IMR-90 (cell line): ENCODE measurements at regions not wholly inside any gene's neighbourhood (a gene's known extent, or its start where the extent isn't known, plus 50 kb on each side); places are given as distances from the start of the nearest gene placed in this dataset.

ENCODE experiments used
- ATAC-seq: fragments of 200-7000 bp; cut with Tn5 transposase; 2 replicates; pipeline ENCODE4 v1.9.1; 2020; ENCODE audit warnings: low read depth, mild to moderate bottlenecking, moderate library complexity
- BruUV-seq: library from RNA; stranded (reverse); fragments of 400-500 nt; replicated peaks from 2 replicates; lab custom pipeline; 2021; lab: Mats Ljungman, UMichigan
- CTCF ChIA-PET: fragments of 300-600 bp; formaldehyde crosslinking; extraction: SDS; loops from one replicate; lab custom pipeline; 2021; ENCODE audit warnings: antibody characterized with exemption; lab: Yijun Ruan, JAX
- POLR2A ChIA-PET: fragments of 300-600 bp; sonication (Branson Sonifier 250); formaldehyde crosslinking; loops from one replicate; lab custom pipeline; 2022; ENCODE audit warnings: antibody characterized with exemption; ENCODE audit not compliant: unreplicated experiment; lab: Charles Lee
- DNase-seq: peaks from one replicate; pipeline ENCODE4 v3.0.0; 2013
- H2AFZ ChIP-seq: replicated peaks from 2 replicates; pipeline ENCODE3; 2013; ENCODE audit warnings: low read length, mild to moderate bottlenecking; ENCODE audit not compliant: poor library complexity
- H2AK5ac ChIP-seq: 2 replicates; pipeline ENCODE4 v1.6.1; 2013; ENCODE audit warnings: low read depth, low read length, inconsistent platforms
- H2AK9ac ChIP-seq: replicated peaks from 2 replicates; pipeline ENCODE3; 2013; ENCODE audit warnings: mild to moderate bottlenecking, low read depth, low read length, moderate library complexity; ENCODE audit not compliant: poor library complexity
- H2BK120ac ChIP-seq: 2 replicates; pipeline ENCODE4 v1.6.1; 2013; ENCODE audit warnings: low read depth, low read length, inconsistent platforms
- H2BK15ac ChIP-seq: 3 replicates; pipeline ENCODE4 v1.6.1; 2013; ENCODE audit warnings: low read depth, low read length, inconsistent platforms
- H2BK20ac ChIP-seq: 2 replicates; pipeline ENCODE4 v1.6.1; 2013; ENCODE audit warnings: low read depth, mild to moderate bottlenecking, inconsistent platforms, low read length, moderate library complexity
- H2BK5ac ChIP-seq: 2 replicates; pipeline ENCODE4 v1.6.1; 2013; ENCODE audit warnings: mild to moderate bottlenecking, low read depth, low read length, inconsistent platforms; ENCODE audit not compliant: poor library complexity, severe bottlenecking
- H3K14ac ChIP-seq: replicated peaks from 2 replicates; pipeline ENCODE4 v1.6.1; 2013; ENCODE audit warnings: low read depth, low read length, inconsistent platforms
- H3K18ac ChIP-seq: 2 replicates; pipeline ENCODE4 v1.6.1; 2013; ENCODE audit warnings: low read depth, low read length, control low read depth
- H3K23ac ChIP-seq: 2 replicates; pipeline ENCODE4 v1.6.1; 2013; ENCODE audit warnings: low read depth, low read length, inconsistent platforms
- H3K27ac ChIP-seq: 2 replicates; pipeline ENCODE4 v1.5.1; 2013; ENCODE audit warnings: mild to moderate bottlenecking, control low read depth, low read length; ENCODE audit not compliant: insufficient read depth
- H3K27me3 ChIP-seq: 2 replicates; pipeline ENCODE4 v1.6.1; 2013; ENCODE audit warnings: low read length; ENCODE audit not compliant: control insufficient read depth, insufficient read depth
- H3K36me3 ChIP-seq: 2 replicates; pipeline ENCODE4 v1.6.1; 2013; ENCODE audit warnings: low read length, mixed read lengths; ENCODE audit not compliant: control insufficient read depth, insufficient read depth
- H3K4ac ChIP-seq: 2 replicates; pipeline ENCODE4 v1.6.1; 2013; ENCODE audit warnings: low read depth, low read length, inconsistent platforms
- H3K4me1 ChIP-seq: 2 replicates; pipeline ENCODE4 v1.6.1; 2013; ENCODE audit warnings: low read length, mixed read lengths; ENCODE audit not compliant: control insufficient read depth, insufficient read depth
- H3K4me2 ChIP-seq: 2 replicates; pipeline ENCODE4 v1.6.1; 2013; ENCODE audit warnings: low read depth, mild to moderate bottlenecking, control low read depth, low read length, moderate library complexity
- H3K4me3 ChIP-seq: 2 replicates; pipeline ENCODE4 v1.5.1; 2013; ENCODE audit warnings: low read depth, mild to moderate bottlenecking, control low read depth, low read length, moderate library complexity; ENCODE audit not compliant: insufficient read depth
- H3K56ac ChIP-seq: 2 replicates; pipeline ENCODE4 v1.6.1; 2013; ENCODE audit warnings: low read length, inconsistent platforms; ENCODE audit not compliant: insufficient read depth; ENCODE audit errors: extremely low read depth
- H3K79me1 ChIP-seq, 2 experiments: 2 replicates each; pipeline ENCODE4 v1.6.1; 2013; ENCODE audit warnings: low read length in 2 of 2, inconsistent platforms in 1 of 2, low read depth in 1 of 2
- H3K9ac ChIP-seq: 2 replicates; pipeline ENCODE4 v1.6.1; 2013; ENCODE audit warnings: low read depth, low read length, control low read depth
- H3K9me1 ChIP-seq: 2 replicates; pipeline ENCODE4 v1.6.1; 2013; ENCODE audit warnings: low read length, inconsistent platforms; ENCODE audit not compliant: insufficient read depth
- H3K9me3 ChIP-seq: 2 replicates; pipeline ENCODE4 v1.6.1; 2013; ENCODE audit warnings: low read length; ENCODE audit not compliant: control insufficient read depth, insufficient read depth
- H4K20me1 ChIP-seq: 2 replicates; pipeline ENCODE4 v1.6.1; 2013; ENCODE audit warnings: low read length, inconsistent platforms; ENCODE audit not compliant: insufficient read depth
- H4K5ac ChIP-seq: 2 replicates; pipeline ENCODE4 v1.6.1; 2013; ENCODE audit warnings: mild to moderate bottlenecking, low read depth, low read length, control low read depth
- H4K8ac ChIP-seq, 2 experiments: 2 replicates each; pipeline ENCODE4 v1.6.1; 2013; ENCODE audit warnings: low read depth in 2 of 2, low read length in 2 of 2, control low read depth in 1 of 2, inconsistent platforms in 1 of 2
- H4K91ac ChIP-seq: 2 replicates; pipeline ENCODE4 v1.6.1; 2013; ENCODE audit warnings: low read depth, low read length, inconsistent platforms; ENCODE audit not compliant: insufficient read depth
- CEBPB ChIP-seq: IDR thresholded peaks from 2 replicates; pipeline ENCODE4 v1.6.1; 2012; ENCODE audit warnings: low read depth, low read length, improper control_type of control experiment
- FOS ChIP-seq: fragments of 150-350 bp; IDR thresholded peaks from 2 replicates; pipeline ENCODE4 v1.6.1; 2016; ENCODE audit warnings: low read depth, low read length
- NFE2L2 ChIP-seq: fragments of 150-350 bp; IDR thresholded peaks from 2 replicates; pipeline ENCODE4 v1.6.1; 2016; ENCODE audit warnings: low read depth, mild to moderate bottlenecking, low read length
- RAD21 ChIP-seq: IDR thresholded peaks from 2 replicates; pipeline ENCODE4 v1.6.1; 2012; ENCODE audit warnings: low read length, improper control_type of control experiment
- RFX5 ChIP-seq: IDR thresholded peaks from 2 replicates; pipeline ENCODE4 v1.8.0; 2012; ENCODE audit warnings: low read depth, mild to moderate bottlenecking, low read length, moderate library complexity
- WGBS, 2 experiments: methylation state at CpG; one replicate each; pipeline versions ENCODE4 v1.1.5 to v1.1.7; 2013; ENCODE audit warnings: missing lambda C conversion rate in 2 of 2; ENCODE audit not compliant: insufficient read length in 1 of 2; ENCODE audit errors: extremely low coverage in 2 of 2; 5-methylcytosine and 5-hydroxymethylcytosine counted together
- dilution Hi-C: fragments of 300-500 bp; cut with HindIII; formaldehyde crosslinking; loops from one replicate; pipeline ENCODE4 v1.14.3; 2018; ENCODE audit warnings: low sequenced_read_pairs; ENCODE audit not compliant: unreplicated experiment
- in situ Hi-C: fragments of 300-500 bp; cut with MboI; formaldehyde crosslinking; loops from 3 replicates; pipeline ENCODE4 v1.14.3; 2019; ENCODE audit warnings: low sequenced_read_pairs, inconsistent platforms, mixed read lengths
- intact Hi-C: fragments of 100-400 bp; cut with micrococcal nuclease; formaldehyde crosslinking; loops from 2 replicates; pipeline ENCODE4 v1.10.0; 2022

DNA sequence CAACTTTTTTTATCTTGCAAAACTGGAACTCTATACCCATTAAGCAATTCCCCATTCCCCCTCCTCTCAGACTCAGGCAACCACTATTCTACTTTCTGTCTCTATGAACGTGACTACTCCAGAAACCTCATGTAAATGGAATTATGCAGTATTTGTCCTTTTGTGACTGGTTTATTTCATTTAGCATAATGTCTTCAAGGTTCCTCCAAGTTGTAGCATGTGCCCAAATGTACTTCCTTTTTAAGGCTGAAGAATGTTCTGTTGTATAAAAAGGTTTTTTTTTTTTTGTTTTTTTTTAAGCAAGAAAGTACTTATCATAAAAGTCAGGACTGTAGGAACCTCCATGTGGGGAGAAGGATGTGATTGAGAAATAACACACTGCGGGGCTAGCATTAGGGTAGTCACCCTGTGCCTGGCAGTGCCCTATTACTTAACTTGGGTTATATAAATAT lies 145.3 kb upstream of the FOXN2 start:
- no peak overlapping the region for H2BK5ac ChIP-seq
- no CpG with 5 or more reads among the region's 2 CpGs for WGBS, 2 experiments
- no peaks in the 10 kb centered on the region for H3K27me3 ChIP-seq
- intact Hi-C loops: no loop called here
- ChIA-PET POLR2A (no interaction called here), CTCF (interaction anchor here (0.6 kb wide), 1 partner anchor 8 kb away, joined by 5 read pairs; no protein-coding TSS in a partner anchor)
- H3K56ac ChIP-seq: no peak overlapping the region
- dilution Hi-C loops: no loop called here
- no peak overlapping the region for H3K18ac ChIP-seq
- BruUV-seq: no TSS peak
- H3K9me1 ChIP-seq: no peaks in the 10 kb centered on the region
- no peaks in the 10 kb centered on the region for H4K20me1 ChIP-seq
- H3K4me3 ChIP-seq: no peak overlapping the region
- no peak overlapping the region for H3K23ac ChIP-seq
- no peak overlapping the region for H3K14ac ChIP-seq
- H2BK120ac ChIP-seq: no peak overlapping the region
- H2AK5ac ChIP-seq: no peak overlapping the region
- TF ChIP-seq RAD21 (no peak), FOS (no peak), CEBPB (no peak), RFX5 (no peak), NFE2L2 (no peak)
- in situ Hi-C loops: no loop called here
- H4K91ac ChIP-seq: no peak overlapping the region
- H3K79me1 ChIP-seq: no peaks in the 10 kb centered on the region
- no peak overlapping the region for H2AFZ ChIP-seq
- no peak overlapping the region for H2BK15ac ChIP-seq
- no peak overlapping the region for H2BK20ac ChIP-seq
- H2AK9ac ChIP-seq: no peak overlapping the region
- no peaks in the 10 kb centered on the region for H3K9me3 ChIP-seq
- no peak overlapping the region for H4K8ac ChIP-seq
- no peak for DNase-seq
- no peak overlapping the region for H3K4ac ChIP-seq
- no peaks in the 10 kb centered on the region for H3K4me1 ChIP-seq
- H3K36me3 ChIP-seq: no peaks in the 10 kb centered on the region
- H3K4me2 ChIP-seq: no peak overlapping the region
- no peak overlapping the region for H4K5ac ChIP-seq
- H3K9ac ChIP-seq: no peak overlapping the region
- ATAC-seq: no peak
- H3K27ac ChIP-seq: no peak overlapping the region
